HG02571 (cell line): ENCODE measurements at regions not wholly inside any gene's neighbourhood (a gene's known extent, or its start where the extent isn't known, plus 50 kb on each side); places are given as distances from the start of the nearest gene placed in this dataset.

Experiments used
- ATAC-seq: cut with Tn5 transposase; IDR thresholded peaks from one replicate; pipeline ENCODE4 v1.9.1; 2021; ENCODE audit warnings: mild to moderate bottlenecking, moderate library complexity; ENCODE audit not compliant: unreplicated experiment

- ATAC-seq: no peak
Observed at GRCh38 chr10:128723631-128724205, 597.5 kb upstream of the MKI67 start.

- no peak for ATAC-seq
Observed at GRCh38 chr10:128725531-128725930, 599.3 kb upstream of the MKI67 start.

GRCh38 chr10:128727114-128727513 lies 600.9 kb upstream of the MKI67 start:
- ATAC-seq: no peak

- no peak for ATAC-seq
Observed at GRCh38 chr10:128729910-128730420, 603.7 kb upstream of the MKI67 start.

GRCh38 chr10:128730922-128731321 lies 604.7 kb upstream of the MKI67 start:
- ATAC-seq: no peak

- no peak for ATAC-seq
Observed at GRCh38 chr10:128734161-128734560, 607.9 kb upstream of the MKI67 start.

GRCh38 chr10:128734734-128735133 lies 608.5 kb upstream of the MKI67 start:
- no peak for ATAC-seq

- ATAC-seq: no peak
Observed at GRCh38 chr10:128735996-128736395, 609.8 kb upstream of the MKI67 start.

- ATAC-seq: no peak
Observed at GRCh38 chr10:128738386-128738915, 612.2 kb upstream of the MKI67 start.

GRCh38 chr10:128739930-128740329 lies 613.7 kb upstream of the MKI67 start:
- no peak for ATAC-seq

GRCh38 chr10:128741180-128741579 lies 615.0 kb upstream of the MKI67 start:
- no peak for ATAC-seq

- ATAC-seq: no peak
Observed at GRCh38 chr10:128741680-128742079, 615.5 kb upstream of the MKI67 start.

- no peak for ATAC-seq
Observed at GRCh38 chr10:128744092-128744491, 617.9 kb upstream of the MKI67 start.

- ATAC-seq: no peak
Observed at GRCh38 chr10:128744811-128745305, 618.6 kb upstream of the MKI67 start.

- ATAC-seq: no peak
Observed at GRCh38 chr10:128747582-128748346, 621.5 kb upstream of the MKI67 start.

- ATAC-seq: no peak
Observed at GRCh38 chr10:128751284-128751683, 625.1 kb upstream of the MKI67 start.

- ATAC-seq: no peak
Observed at GRCh38 chr10:128751851-128752250, 625.6 kb upstream of the MKI67 start.

GRCh38 chr10:128759174-128759573 lies 633.0 kb upstream of the MKI67 start:
- no peak for ATAC-seq

- no peak for ATAC-seq
Observed at GRCh38 chr10:128763588-128763987, 637.4 kb upstream of the MKI67 start.

GRCh38 chr10:128764190-128764589 lies 638.0 kb upstream of the MKI67 start:
- ATAC-seq: no peak

GRCh38 chr10:128766915-128767314 lies 640.7 kb upstream of the MKI67 start:
- ATAC-seq: no peak

GRCh38 chr10:128774979-128775378 lies 648.8 kb upstream of the MKI67 start:
- no peak for ATAC-seq
